K562 (cell line): ENCODE measurements at regions not wholly inside any gene's neighbourhood (a gene's known extent, or its start where the extent isn't known, plus 50 kb on each side); places are given as distances from the start of the nearest gene placed in this dataset.

Experiments used
- ATAC-seq: fragments of 200-7000 bp; cut with Tn5 transposase; 3 replicates; pipeline ENCODE4 v1.9.1; 2020; ENCODE audit warnings: moderate library complexity
- BruUV-seq: library from RNA; stranded (reverse); fragments of 400-500 nt; replicated peaks from 2 replicates; lab custom pipeline; 2021; lab: Mats Ljungman, UMichigan
- CTCF ChIA-PET: fragments of 300-600 bp; formaldehyde crosslinking; extraction: SDS; loops from one replicate; lab custom pipeline; 2021; ENCODE audit warnings: low intra/inter-chr PET ratio; lab: Yijun Ruan, JAX
- POLR2A ChIA-PET: fragments of 300-600, 350-650 bp; sonication (Branson Sonifier 250); formaldehyde crosslinking; extraction: SDS; loops from one replicate; lab custom pipeline; 2021; ENCODE audit warnings: antibody characterized with exemption, inconsistent platforms; lab: Yijun Ruan, JAX
- DNase-seq, 4 experiments: peaks; one replicate each; pipeline versions ENCODE4 v3.0.0 to v3.0.0-alpha.2; 2011 to 2018; ENCODE audit warnings: low spot score in 3 of 4, mixed read lengths in 3 of 4; ENCODE audit errors: extremely low read depth in 1 of 4
- FAIRE-seq: peaks from 2 replicates; lab custom pipeline; 2011; peaks lifted over from hg19 to GRCh38; lab: Jason Lieb, UNC
- H2AFZ ChIP-seq: 2 replicates; pipeline ENCODE4 v1.6.0; 2011; ENCODE audit warnings: low read depth, low read length, control low read depth, inconsistent platforms
- H3K27ac ChIP-seq: fragments of 200-600 bp; 3 replicates; pipeline ENCODE4 v1.8.0; 2011; ENCODE audit warnings: low read depth, mild to moderate bottlenecking, control low read depth, inconsistent platforms, low read length, moderate library complexity, mixed read lengths; ENCODE audit errors: extremely low read depth
- H3K27me3 ChIP-seq, 2 experiments: fragments of 300-600 bp in 1 of 2; 2 replicates in 1 of 2; 3 replicates in 1 of 2; pipeline versions ENCODE4 v1.6.0 to v1.8.0; 2011; ENCODE audit warnings: inconsistent platforms in 2 of 2, low read length in 2 of 2, mild to moderate bottlenecking in 1 of 2, mixed read lengths in 1 of 2, moderate library complexity in 1 of 2; ENCODE audit not compliant: control insufficient read depth in 2 of 2, insufficient read depth in 2 of 2
- H3K36me3 ChIP-seq: fragments of 300-600 bp; 3 replicates; pipeline ENCODE4 v1.8.0; 2011; ENCODE audit warnings: mild to moderate bottlenecking, low read length, inconsistent platforms; ENCODE audit not compliant: control insufficient read depth, insufficient read depth
- H3K4me1 ChIP-seq, 2 experiments: fragments of 200-600 bp in 1 of 2; replicated peaks in 1 of 2; 2 replicates in 1 of 2; 3 replicates in 1 of 2; pipeline versions ENCODE4 v1.5.1 to v1.8.0; 2011; ENCODE audit warnings: inconsistent platforms in 2 of 2, low read length in 2 of 2, mild to moderate bottlenecking in 1 of 2, mixed read lengths in 1 of 2, moderate library complexity in 1 of 2; ENCODE audit not compliant: control insufficient read depth in 2 of 2, insufficient read depth in 2 of 2
- H3K4me2 ChIP-seq: 2 replicates; pipeline ENCODE4 v1.6.1; 2011; ENCODE audit warnings: low read length, control low read depth, inconsistent platforms, mixed read lengths; ENCODE audit not compliant: insufficient read depth
- H3K4me3 ChIP-seq: fragments of 200-600 bp; sonication (generic), shearing (Covaris generic); 2 replicates; pipeline ENCODE4 v1.5.1; 2016; ENCODE audit warnings: control low read depth, inconsistent platforms
- H3K79me2 ChIP-seq: fragments of 200-600 bp; 3 replicates; pipeline ENCODE4 v1.8.0; 2011; ENCODE audit warnings: low read length, inconsistent platforms; ENCODE audit not compliant: control insufficient read depth, insufficient read depth
- H3K9ac ChIP-seq, 2 experiments: 2 replicates each; pipeline versions ENCODE4 v1.6.0 to v1.6.1; 2011; ENCODE audit warnings: low read depth in 2 of 2, low read length in 2 of 2, control low read depth in 1 of 2, inconsistent platforms in 1 of 2, mild to moderate bottlenecking in 1 of 2, mixed read lengths in 1 of 2; ENCODE audit not compliant: insufficient read depth in 1 of 2
- H3K9me1 ChIP-seq: one replicate; pipeline ENCODE4 v1.6.0; 2011; ENCODE audit warnings: inconsistent platforms, mild to moderate bottlenecking, low read length, moderate library complexity; ENCODE audit not compliant: control insufficient read depth, insufficient read depth
- H3K9me3 ChIP-seq: replicated peaks from 2 replicates; pipeline ENCODE4 v1.5.1; 2011; ENCODE audit warnings: low read depth, low read length, inconsistent platforms; ENCODE audit not compliant: control insufficient read depth, insufficient read depth
- H4K20me1 ChIP-seq: replicated peaks from 2 replicates; pipeline ENCODE4 v1.6.1; 2011; ENCODE audit warnings: low read length, inconsistent platforms, mixed read lengths; ENCODE audit not compliant: control insufficient read depth, insufficient read depth
- ATF7 ChIP-seq: fragments of 450-650 bp; IDR thresholded peaks from 2 replicates; pipeline ENCODE4 v1.7.1; 2014; ENCODE audit warnings: mild to moderate bottlenecking, moderate library complexity
- C11orf30 ChIP-seq: fragments of 450-650 bp; IDR thresholded peaks from 2 replicates; pipeline ENCODE4 v1.6.1; 2016; ENCODE audit warnings: low read depth, mild to moderate bottlenecking
- HOXB6 ChIP-seq: fragments of 250-450 bp; sonication (Bioruptor Pico); IDR thresholded peaks from 2 replicates; pipeline ENCODE4 v1.5.1; 2022; ENCODE audit warnings: mild to moderate bottlenecking, borderline replicate concordance
- ID3 ChIP-seq, 2 experiments: fragments of 250-450 bp in 1 of 2; fragments of 450-650 bp in 1 of 2; sonication (Bioruptor Pico) in 1 of 2; IDR thresholded peaks; 2 replicates each; pipeline versions ENCODE4 v1.6.1 to v1.8.0; 2016 to 2021; ENCODE audit warnings: mild to moderate bottlenecking in 2 of 2, moderate library complexity in 2 of 2, missing compliant biosample characterization in 1 of 2, missing genetic modification characterization in 1 of 2
- MAFF ChIP-seq: IDR thresholded peaks from 2 replicates; pipeline ENCODE4 v1.6.1; 2012; ENCODE audit warnings: low read length, improper control_type of control experiment
- NFE2 ChIP-seq: IDR thresholded peaks from 2 replicates; pipeline ENCODE4 v1.6.1; 2014; ENCODE audit warnings: antibody characterized with exemption, low read depth
- PHF21A ChIP-seq: fragments of 450-650 bp; IDR thresholded peaks from 2 replicates; pipeline ENCODE4 v1.6.1; 2017; ENCODE audit warnings: low read depth, borderline replicate concordance
- PRMT5 ChIP-seq: sonication (generic); formaldehyde crosslinking; IDR thresholded peaks from 2 replicates; pipeline ENCODE4 v1.5.0; 2020; ENCODE audit warnings: missing genetic modification reagents
- TRIM24 ChIP-seq, 2 experiments: fragments of 450-650 bp; IDR thresholded peaks; 2 replicates each; pipeline ENCODE4 v1.6.1; 2016
- ZNF316 ChIP-seq: fragments of 450-650 bp; IDR thresholded peaks from 2 replicates; pipeline ENCODE4 v1.6.1; 2016
- WGBS: fragments of 100-300 bp; shearing (Covaris generic); methylation state at CpG from one replicate; pipeline ENCODE4 v1.1.6; 2016; ENCODE audit warnings: low coverage, mixed read lengths; ENCODE audit not compliant: insufficient coverage; ENCODE audit errors: missing lambda C conversion rate; 5-methylcytosine and 5-hydroxymethylcytosine counted together
- in situ Hi-C: fragments of 300-500 bp; cut with MboI; formaldehyde crosslinking; loops from 4 replicates; pipeline ENCODE4 v1.15.0; 2018; ENCODE audit warnings: inconsistent platforms, mixed read lengths
- intact Hi-C: fragments of 100-400 bp; cut with micrococcal nuclease; formaldehyde crosslinking; loops from 2 replicates; pipeline ENCODE4 v1.14.2; 2022

DNA sequence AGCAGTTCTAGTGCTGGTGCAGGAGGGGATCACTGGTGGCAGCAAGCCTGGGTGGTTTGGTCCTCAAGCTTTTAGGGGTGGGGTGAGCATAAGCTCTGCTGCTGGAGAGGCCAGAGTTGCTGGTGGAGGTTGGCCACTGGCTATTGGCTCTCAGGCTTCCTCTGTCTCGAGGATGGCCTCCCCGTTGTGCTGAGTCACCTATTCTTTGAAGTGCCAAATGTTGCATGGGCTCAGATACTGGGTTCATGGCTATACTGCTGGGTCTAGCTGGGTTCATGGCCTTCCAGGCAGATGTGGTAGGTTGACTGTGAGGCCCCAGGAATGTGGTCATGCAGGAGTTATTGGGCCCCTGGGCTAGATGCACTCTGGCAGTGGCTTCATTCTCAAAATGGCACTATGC, 466.3 kb downstream of the NAF1 start:
- peak; percentile 16; the same call in 1 of the 2 replicates for TF ChIP-seq MAFF
- TF ChIP-seq NFE2 = 0 out of 2 replicates have a peak, but pooled peaks have one; percentile 6
- no peak for TF ChIP-seq ID3 (CRISPR knock-in tag; IDR thresholded peaks at IDR 0.05)
- TF ChIP-seq ID3 (tag; IDR thresholded peaks at IDR 0.05) = no peak
- TF ChIP-seq C11orf30 = peak; percentile 47
- no peak for TF ChIP-seq TRIM24 (IDR thresholded peaks at IDR 0.05)
- peak; percentile 46 for TF ChIP-seq ZNF316
- no peak for TF ChIP-seq ATF7
- no peak for TF ChIP-seq PHF21A
- TF ChIP-seq HOXB6 (CRISPR knock-in tag) = no peak
- TF ChIP-seq PRMT5 = no peak
- TF ChIP-seq, all 486 proteins: peak for 4
- ChIA-PET CTCF (no interaction called here), POLR2A (no interaction called here)
- Histone ChIP-seq H3K4me1 (no peaks in the 10 kb centered on the region), H3K79me2 (no peaks in the 10 kb centered on the region), H3K36me3 (no peaks in the 10 kb centered on the region), H3K9me3 (no peaks in the 10 kb centered on the region), H3K27ac (no peak overlapping the region), H3K9me1 (no peaks in the 10 kb centered on the region), H3K4me3 (no peak overlapping the region), H3K27me3 (no peaks in the 10 kb centered on the region), H3K9ac (no peak overlapping the region), H3K4me2 (no peak overlapping the region), H2AFZ (no peak overlapping the region), H4K20me1 (no peaks in the 10 kb centered on the region)
- FAIRE-seq = no peak
- no peak for DNase-seq
- no TSS peak for BruUV-seq
- in situ Hi-C loops (no loop called here), intact Hi-C loops (no loop called here)
- no peak for ATAC-seq
- WGBS = 4% methylated on average over 2 of the region's 2 CpGs
